Stimulated activated CD8-positive, alpha-beta memory T cell treated with anti-CD3 and anti-CD28 coated beads, Interleukin-4, amount 100 ng/mL, for 24 hours (primary cell): ENCODE measurements at regions not wholly inside any gene's neighbourhood (a gene's known extent, or its start where the extent isn't known, plus 50 kb on each side); places are given as distances from the start of the nearest gene placed in this dataset.

Experiments used
- DNase-seq: peaks from one replicate; pipeline ENCODE4 v3.0.0-alpha.2; 2020; ENCODE audit warnings: low read depth

GRCh38 chr9:89811886-89812450 is 207.2 kb downstream of the GADD45G start:
- DNase-seq: no peak

- DNase-seq: no peak
Observed at GRCh38 chr9:89812556-89813181, 207.9 kb downstream of the GADD45G start.

- DNase-seq: no peak
Observed at GRCh38 chr9:89813482-89813881, 208.7 kb downstream of the GADD45G start.

GRCh38 chr9:89814340-89815040 is 209.7 kb downstream of the GADD45G start:
- no peak for DNase-seq

GRCh38 chr9:89815061-89815902 is 210.5 kb downstream of the GADD45G start:
- DNase-seq: no peak

- DNase-seq: no peak
Observed at GRCh38 chr9:89815903-89816573, 211.2 kb downstream of the GADD45G start.

GRCh38 chr9:89817151-89817950 is 212.5 kb downstream of the GADD45G start:
- no peak for DNase-seq

GRCh38 chr9:89820337-89820736 is 215.5 kb downstream of the GADD45G start:
- DNase-seq: no peak

GRCh38 chr9:89821081-89821480 is 216.3 kb downstream of the GADD45G start:
- no peak for DNase-seq

- no peak for DNase-seq
Observed at GRCh38 chr9:89822996-89823395, 218.2 kb downstream of the GADD45G start.

GRCh38 chr9:89825669-89826068 is 220.9 kb downstream of the GADD45G start:
- DNase-seq: no peak

- no peak for DNase-seq
Observed at GRCh38 chr9:89826186-89826585, 221.4 kb downstream of the GADD45G start.

- no peak for DNase-seq
Observed at GRCh38 chr9:89829346-89829745, 224.5 kb downstream of the GADD45G start.

GRCh38 chr9:89835666-89836065 is 230.9 kb downstream of the GADD45G start:
- no peak for DNase-seq

GRCh38 chr9:89837162-89837933 is 232.5 kb downstream of the GADD45G start:
- no peak for DNase-seq

GRCh38 chr9:89837934-89838310 is 233.1 kb downstream of the GADD45G start:
- no peak for DNase-seq

GRCh38 chr9:89838621-89839020 is 233.8 kb downstream of the GADD45G start:
- DNase-seq: no peak

- DNase-seq: no peak
Observed at GRCh38 chr9:89839449-89839848, 234.6 kb downstream of the GADD45G start.

- DNase-seq: no peak
Observed at GRCh38 chr9:89839952-89840351, 235.1 kb downstream of the GADD45G start.

- no peak for DNase-seq
Observed at GRCh38 chr9:89841456-89841855, 236.6 kb downstream of the GADD45G start.
